Activated CD8-positive, alpha-beta T cell treated with anti-CD3 and anti-CD28 coated beads for 36 hours (primary cell): ENCODE measurements at regions not wholly inside any gene's neighbourhood (a gene's known extent, or its start where the extent isn't known, plus 50 kb on each side); places are given as distances from the start of the nearest gene placed in this dataset.

Experiments used
- ATAC-seq: fragments of 200-7000 bp; cut with Tn5 transposase; one replicate; pipeline ENCODE4 v1.10.0; 2021; ENCODE audit warnings: mild to moderate bottlenecking, moderate library complexity
- CTCF ChIA-PET: fragments of 350-600 bp; sonication (Branson Sonifier 250); formaldehyde crosslinking; loops from one replicate; lab custom pipeline; 2021; ENCODE audit warnings: antibody characterized with exemption; lab: Charles Lee
- POLR2A ChIA-PET: fragments of 350-600 bp; sonication (Branson Sonifier 250); formaldehyde crosslinking; loops from one replicate; lab custom pipeline; 2021; ENCODE audit warnings: antibody characterized with exemption; lab: Charles Lee
- DNase-seq: peaks from one replicate; pipeline ENCODE4 v3.0.0-alpha.2; 2020
- H3K27ac Mint-ChIP-seq: one replicate; pipeline ENCODE4 v1.8.0; 2021; ENCODE audit warnings: mild to moderate bottlenecking, mixed read lengths
- H3K27me3 Mint-ChIP-seq: one replicate; pipeline ENCODE4 v1.8.0; 2021; ENCODE audit warnings: mixed read lengths
- H3K36me3 Mint-ChIP-seq: one replicate; pipeline ENCODE4 v1.8.0; 2021; ENCODE audit warnings: low read depth, mixed read lengths
- H3K4me1 Mint-ChIP-seq: one replicate; pipeline ENCODE4 v1.8.0; 2021; ENCODE audit warnings: low read depth, mixed read lengths
- H3K4me3 Mint-ChIP-seq: one replicate; pipeline ENCODE4 v1.8.0; 2021; ENCODE audit warnings: mild to moderate bottlenecking, moderate library complexity, mixed read lengths
- H3K9me3 Mint-ChIP-seq: one replicate; pipeline ENCODE4 v1.8.0; 2021; ENCODE audit warnings: mixed read lengths
- intact Hi-C: fragments of 100-400 bp; cut with micrococcal nuclease; formaldehyde crosslinking; loops from one replicate; pipeline ENCODE4 v1.10.0; 2022
- TF ChIP-seq, protein P1 (sequence below): fragments of 200-600 bp; IDR thresholded peaks from one replicate; pipeline ENCODE4 v1.8.0; 2022; ENCODE audit warnings: antibody characterized with exemption, mild to moderate bottlenecking

DNA sequence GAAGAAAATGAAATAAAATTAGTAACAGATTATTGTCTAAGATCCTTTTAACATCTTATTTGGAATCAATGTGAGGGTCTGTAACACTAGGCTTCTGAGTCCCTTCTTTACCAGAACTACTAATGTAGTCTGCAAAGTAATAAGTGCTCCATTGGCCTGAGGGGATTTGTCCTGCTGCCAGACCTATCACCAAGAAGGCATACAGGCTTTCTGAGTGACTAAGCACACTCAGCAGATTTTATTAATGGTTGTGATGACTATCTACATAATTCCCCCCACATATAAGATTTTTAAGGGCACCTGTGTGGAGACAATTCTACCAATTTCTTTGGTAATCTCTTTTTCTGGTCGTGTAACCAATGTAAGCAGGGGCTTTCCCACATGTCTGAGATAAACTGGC, 365.0 kb upstream of the FAT3 start:
- POLR2A ChIA-PET = no interaction called here
- no peaks in the 10 kb centered on the region for H3K27me3 Mint-ChIP-seq
- no peak overlapping the region for H3K27ac Mint-ChIP-seq
- H3K4me1 Mint-ChIP-seq = no peaks in the 10 kb centered on the region
- DNase-seq = no peak
- intact Hi-C loops = no loop called here
- ATAC-seq = no peak
- CTCF ChIA-PET = no interaction called here
- no peaks in the 10 kb centered on the region for H3K36me3 Mint-ChIP-seq
- H3K9me3 Mint-ChIP-seq = no peaks in the 10 kb centered on the region
- TF ChIP-seq, protein P1, sequence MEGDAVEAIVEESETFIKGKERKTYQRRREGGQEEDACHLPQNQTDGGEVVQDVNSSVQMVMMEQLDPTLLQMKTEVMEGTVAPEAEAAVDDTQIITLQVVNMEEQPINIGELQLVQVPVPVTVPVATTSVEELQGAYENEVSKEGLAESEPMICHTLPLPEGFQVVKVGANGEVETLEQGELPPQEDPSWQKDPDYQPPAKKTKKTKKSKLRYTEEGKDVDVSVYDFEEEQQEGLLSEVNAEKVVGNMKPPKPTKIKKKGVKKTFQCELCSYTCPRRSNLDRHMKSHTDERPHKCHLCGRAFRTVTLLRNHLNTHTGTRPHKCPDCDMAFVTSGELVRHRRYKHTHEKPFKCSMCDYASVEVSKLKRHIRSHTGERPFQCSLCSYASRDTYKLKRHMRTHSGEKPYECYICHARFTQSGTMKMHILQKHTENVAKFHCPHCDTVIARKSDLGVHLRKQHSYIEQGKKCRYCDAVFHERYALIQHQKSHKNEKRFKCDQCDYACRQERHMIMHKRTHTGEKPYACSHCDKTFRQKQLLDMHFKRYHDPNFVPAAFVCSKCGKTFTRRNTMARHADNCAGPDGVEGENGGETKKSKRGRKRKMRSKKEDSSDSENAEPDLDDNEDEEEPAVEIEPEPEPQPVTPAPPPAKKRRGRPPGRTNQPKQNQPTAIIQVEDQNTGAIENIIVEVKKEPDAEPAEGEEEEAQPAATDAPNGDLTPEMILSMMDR = no peak
- H3K4me3 Mint-ChIP-seq = no peak overlapping the region

DNA sequence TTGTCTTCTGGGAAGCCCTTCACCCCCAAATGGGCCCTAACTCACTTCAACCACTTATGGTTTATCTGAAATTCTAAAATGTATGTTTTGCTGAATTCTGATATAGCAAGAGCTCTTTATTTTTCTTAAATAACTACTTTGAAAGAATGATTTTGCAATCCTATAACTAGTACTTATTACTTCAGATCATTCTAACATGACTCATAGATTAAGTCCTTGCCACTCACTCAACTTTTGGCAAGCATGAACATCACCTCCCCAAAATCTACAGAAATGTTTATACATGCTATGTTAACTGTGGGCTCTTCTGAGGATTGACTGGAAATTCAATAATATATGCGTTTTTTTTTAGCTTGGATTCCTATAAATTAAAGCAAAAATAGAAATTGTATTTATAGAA, 367.4 kb upstream of the FAT3 start:
- intact Hi-C loops = no loop called here
- H3K9me3 Mint-ChIP-seq = no peaks in the 10 kb centered on the region
- H3K36me3 Mint-ChIP-seq = no peaks in the 10 kb centered on the region
- no peak overlapping the region for H3K27ac Mint-ChIP-seq
- no peaks in the 10 kb centered on the region for H3K27me3 Mint-ChIP-seq
- TF ChIP-seq, protein P1 = no peak
- ChIA-PET CTCF (no interaction called here), POLR2A (no interaction called here)
- H3K4me3 Mint-ChIP-seq = no peak overlapping the region
- ATAC-seq (no peak), DNase-seq (no peak)
- no peaks in the 10 kb centered on the region for H3K4me1 Mint-ChIP-seq

GRCh38 chr11:91854780-91855179, 369.8 kb upstream of the FAT3 start:
- no peak for ATAC-seq

GRCh38 chr11:91854171-91854570, 370.4 kb upstream of the FAT3 start:
- DNase-seq (no peak), ATAC-seq (no peak)
- ChIA-PET POLR2A (no interaction called here), CTCF (no interaction called here)
- no peak overlapping the region for H3K4me3 Mint-ChIP-seq
- TF ChIP-seq, protein P1 = no peak
- no peaks in the 10 kb centered on the region for H3K36me3 Mint-ChIP-seq
- no peaks in the 10 kb centered on the region for H3K9me3 Mint-ChIP-seq
- H3K27ac Mint-ChIP-seq = no peak overlapping the region
- H3K27me3 Mint-ChIP-seq = no peaks in the 10 kb centered on the region
- H3K4me1 Mint-ChIP-seq = no peaks in the 10 kb centered on the region
- intact Hi-C loops = no loop called here

More at GRCh38 chr11:91854780-91855179, 369.8 kb upstream of the FAT3 start:
- CTCF ChIA-PET = no interaction called here
- intact Hi-C loops = no loop called here
- no peaks in the 10 kb centered on the region for H3K36me3 Mint-ChIP-seq
- H3K27ac Mint-ChIP-seq = no peak overlapping the region
- TF ChIP-seq, protein P1 = no peak
- H3K27me3 Mint-ChIP-seq = no peaks in the 10 kb centered on the region
- POLR2A ChIA-PET = no interaction called here
- no peak overlapping the region for H3K4me3 Mint-ChIP-seq
- H3K9me3 Mint-ChIP-seq = no peaks in the 10 kb centered on the region
- H3K4me1 Mint-ChIP-seq = no peaks in the 10 kb centered on the region
- DNase-seq = no peak

GRCh38 chr11:91851908-91852307, 372.7 kb upstream of the FAT3 start:
- TF ChIP-seq, protein P1 = no peak
- H3K27ac Mint-ChIP-seq = no peak overlapping the region
- no peak for DNase-seq
- POLR2A ChIA-PET = no interaction called here
- peaks cover 2% of the 10 kb centered on the region for H3K9me3 Mint-ChIP-seq
- H3K36me3 Mint-ChIP-seq = no peaks in the 10 kb centered on the region
- CTCF ChIA-PET = no interaction called here
- no peaks in the 10 kb centered on the region for H3K4me1 Mint-ChIP-seq
- ATAC-seq = no peak
- no peaks in the 10 kb centered on the region for H3K27me3 Mint-ChIP-seq
- intact Hi-C loops = no loop called here
- no peak overlapping the region for H3K4me3 Mint-ChIP-seq
